Heart left ventricle (tissue), 13 donors: ENCODE measurements at regions not wholly inside any gene's neighbourhood (a gene's known extent, or its start where the extent isn't known, plus 50 kb on each side); places are given as distances from the start of the nearest gene placed in this dataset.

ENCODE experiments used
- POLR2A ChIP-seq, 2 donors: fragments of 450-650 bp; IDR thresholded peaks; one replicate each; pipeline ENCODE4 v1.6.1; 2017; ENCODE audit warnings: antibody characterized with exemption in 2 of 2, mild to moderate bottlenecking in 2 of 2, moderate library complexity in 2 of 2
- TF ChIP-seq, protein P1 (sequence below), 12 donors: fragments of 200-600 bp; sonication (generic) in 4 of 12; IDR thresholded peaks; one replicate each; pipeline versions ENCODE4 v1.5.0 to v1.8.0; 2018 to 2022; ENCODE audit warnings: antibody characterized with exemption in 12 of 12, mild to moderate bottlenecking in 5 of 12
- donor health status: ischemic (EF 13 %, LVEDD 7.1; RV severe dilation, severe dysfunction).
- donor health status: DM: no; HTN: yes; CAD: no.
- donor health status: DM: no; HTN: no; CAD: no.
- donor health status: ischemic (EF 25% LVEDD 6.9; RV normal size, moderate dysfunction).
- donor health status: ischemic (EF 25% LVEDD 5.7; RV mildly dilated, moderate dysfunction).
- donor health status: ischemic (EF 35%, LVEDD 5.7; RV mildly dilated, moderate dysfunction).
- donor health status: nonischemic (EF 11% LVEDD 7.7; RV severe dilation, severe dysfunction).
- donor health status: DM: yes; HTN: yes; CAD: no.
- donor health status: PGD.
- donor health status: ischemic (EF 29% LVEDD 5.4; RV normal size, mild dysfunction).
- donor health status: nonischemic (EF 23%, LVEDD 6.1; RV moderate dilation, normal function).

DNA sequence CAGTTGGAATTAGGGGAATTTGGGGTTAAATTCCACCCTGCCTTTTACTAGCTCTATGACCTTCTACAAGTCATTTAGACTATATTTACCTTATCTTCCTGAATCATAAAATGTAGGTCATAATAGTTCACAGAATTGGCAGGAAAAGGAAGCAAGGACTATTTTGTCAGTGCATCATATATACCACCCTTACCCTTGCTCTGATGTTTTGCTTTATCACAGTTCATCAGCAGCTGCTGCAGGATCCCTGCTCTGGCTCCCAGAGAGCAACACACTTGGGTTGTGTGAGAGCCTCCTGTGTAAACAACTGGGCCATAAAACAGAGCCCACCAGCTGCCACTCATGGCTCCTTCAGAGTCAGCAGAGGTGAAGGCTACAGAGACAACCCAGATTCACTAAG, 631.6 kb upstream of the CAMK1G start:
- TF ChIP-seq, protein P1, sequence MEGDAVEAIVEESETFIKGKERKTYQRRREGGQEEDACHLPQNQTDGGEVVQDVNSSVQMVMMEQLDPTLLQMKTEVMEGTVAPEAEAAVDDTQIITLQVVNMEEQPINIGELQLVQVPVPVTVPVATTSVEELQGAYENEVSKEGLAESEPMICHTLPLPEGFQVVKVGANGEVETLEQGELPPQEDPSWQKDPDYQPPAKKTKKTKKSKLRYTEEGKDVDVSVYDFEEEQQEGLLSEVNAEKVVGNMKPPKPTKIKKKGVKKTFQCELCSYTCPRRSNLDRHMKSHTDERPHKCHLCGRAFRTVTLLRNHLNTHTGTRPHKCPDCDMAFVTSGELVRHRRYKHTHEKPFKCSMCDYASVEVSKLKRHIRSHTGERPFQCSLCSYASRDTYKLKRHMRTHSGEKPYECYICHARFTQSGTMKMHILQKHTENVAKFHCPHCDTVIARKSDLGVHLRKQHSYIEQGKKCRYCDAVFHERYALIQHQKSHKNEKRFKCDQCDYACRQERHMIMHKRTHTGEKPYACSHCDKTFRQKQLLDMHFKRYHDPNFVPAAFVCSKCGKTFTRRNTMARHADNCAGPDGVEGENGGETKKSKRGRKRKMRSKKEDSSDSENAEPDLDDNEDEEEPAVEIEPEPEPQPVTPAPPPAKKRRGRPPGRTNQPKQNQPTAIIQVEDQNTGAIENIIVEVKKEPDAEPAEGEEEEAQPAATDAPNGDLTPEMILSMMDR (IDR thresholded peaks at IDR 0.05), result no peak
- TF ChIP-seq POLR2A (IDR thresholded peaks at IDR 0.05), result no peak
